HepG2 (cell line): ENCODE measurements at regions not wholly inside any gene's neighbourhood (a gene's known extent, or its start where the extent isn't known, plus 50 kb on each side); places are given as distances from the start of the nearest gene placed in this dataset.

Experiments
- NFE2L2 ChIP-seq: fragments of 150-350 bp; IDR thresholded peaks from 2 replicates; pipeline ENCODE4 v1.6.1; 2014; ENCODE audit warnings: low read length
- NR2F6 ChIP-seq, 2 experiments: IDR thresholded peaks; 2 replicates each; pipeline ENCODE4 v1.6.1; 2016; ENCODE audit warnings: antibody characterized with exemption in 1 of 2, mild to moderate bottlenecking in 1 of 2
- SATB2 ChIP-seq: sonication (generic); formaldehyde crosslinking; IDR thresholded peaks from 2 replicates; pipeline ENCODE4 v1.5.0; 2020; ENCODE audit warnings: missing genetic modification reagents
- SCMH1 ChIP-seq: sonication (generic); formaldehyde crosslinking; IDR thresholded peaks from 2 replicates; pipeline ENCODE4 v1.9.0; 2021; ENCODE audit warnings: missing genetic modification reagents, mild to moderate bottlenecking, borderline replicate concordance
- TEAD2 ChIP-seq: sonication (generic); formaldehyde crosslinking; IDR thresholded peaks from 2 replicates; pipeline ENCODE4 v1.9.0; 2021; ENCODE audit warnings: missing genetic modification reagents
- ZNF207 ChIP-seq: fragments of 450-650 bp; IDR thresholded peaks from 2 replicates; pipeline ENCODE4 v1.6.1; 2016; ENCODE audit warnings: antibody characterized with exemption, borderline replicate concordance
- TF ChIP-seq, protein P1 (sequence below): sonication (generic); formaldehyde crosslinking; IDR thresholded peaks from 2 replicates; pipeline ENCODE4 v1.5.0; 2020; ENCODE audit warnings: mild to moderate bottlenecking, missing genetic modification reagents
- TF ChIP-seq, protein P2 (sequence below): sonication (generic); formaldehyde crosslinking; conservative IDR thresholded peaks from 2 replicates; pipeline ENCODE4 v1.4.0; 2020; ENCODE audit warnings: missing genetic modification reagents
- TF ChIP-seq, protein P3 (sequence below): sonication (generic); formaldehyde crosslinking; IDR thresholded peaks from 2 replicates; pipeline ENCODE4 v1.8.1; 2023; ENCODE audit warnings: mild to moderate bottlenecking, moderate library complexity, missing genetic modification reagents
- TF ChIP-seq, protein P4 (sequence below): sonication (generic); formaldehyde crosslinking; IDR thresholded peaks from 2 replicates; pipeline ENCODE4 v1.4.0; 2020; ENCODE audit warnings: mild to moderate bottlenecking, missing genetic modification reagents
- TF ChIP-seq, protein P5 (sequence below): sonication (generic); formaldehyde crosslinking; IDR thresholded peaks from 2 replicates; pipeline ENCODE4 v1.5.1; 2020; ENCODE audit warnings: mild to moderate bottlenecking, missing genetic modification reagents, moderate library complexity
- TF ChIP-seq, protein P6 (sequence below): sonication (generic); formaldehyde crosslinking; IDR thresholded peaks from 2 replicates; pipeline ENCODE4 v1.5.1; 2020; ENCODE audit warnings: mild to moderate bottlenecking, missing genetic modification reagents, borderline replicate concordance

DNA sequence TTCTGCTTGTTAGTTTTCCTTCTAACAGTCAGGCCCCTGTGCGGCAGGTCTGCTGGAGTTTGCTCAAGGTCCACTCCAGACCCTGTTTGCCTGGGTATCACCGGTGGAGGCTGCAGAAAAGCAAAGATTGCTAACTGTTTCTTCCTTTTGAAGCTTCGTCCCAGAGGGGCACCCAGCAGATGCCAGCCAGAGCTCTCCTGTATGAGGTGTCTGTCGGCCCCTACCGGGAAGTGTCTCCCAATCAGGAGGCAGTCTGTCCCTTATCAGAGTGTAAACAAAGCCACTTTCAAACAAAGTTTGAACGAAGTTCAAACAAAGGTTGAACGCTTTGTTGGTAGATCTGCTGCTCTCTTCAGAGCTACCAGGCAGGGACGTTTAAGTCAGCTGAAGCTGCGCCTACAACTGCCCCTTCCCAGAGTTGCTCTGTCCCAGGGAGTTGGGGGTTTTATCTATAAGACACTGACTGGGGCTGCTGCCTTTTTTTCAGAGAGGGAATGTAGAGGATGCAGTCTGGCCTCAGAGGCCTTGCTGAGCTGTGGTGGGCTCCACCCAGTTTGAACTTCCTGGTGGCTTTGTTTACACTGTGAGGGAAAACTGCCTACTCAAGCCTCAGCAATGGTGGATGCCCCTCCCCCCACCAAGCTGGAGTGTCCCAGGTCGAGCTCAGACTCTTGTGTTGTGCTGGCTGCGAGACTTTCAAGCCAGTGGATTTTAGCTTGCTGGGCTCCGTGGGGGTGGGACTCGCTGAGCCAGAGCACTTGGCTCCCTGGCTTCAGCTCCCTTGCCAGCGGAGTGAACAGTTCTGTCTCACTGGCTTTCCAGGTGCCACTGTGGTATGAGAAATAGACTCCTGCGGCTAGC is 401.8 kb downstream of the SRGAP2C start (continued):
- TF ChIP-seq, protein P1, sequence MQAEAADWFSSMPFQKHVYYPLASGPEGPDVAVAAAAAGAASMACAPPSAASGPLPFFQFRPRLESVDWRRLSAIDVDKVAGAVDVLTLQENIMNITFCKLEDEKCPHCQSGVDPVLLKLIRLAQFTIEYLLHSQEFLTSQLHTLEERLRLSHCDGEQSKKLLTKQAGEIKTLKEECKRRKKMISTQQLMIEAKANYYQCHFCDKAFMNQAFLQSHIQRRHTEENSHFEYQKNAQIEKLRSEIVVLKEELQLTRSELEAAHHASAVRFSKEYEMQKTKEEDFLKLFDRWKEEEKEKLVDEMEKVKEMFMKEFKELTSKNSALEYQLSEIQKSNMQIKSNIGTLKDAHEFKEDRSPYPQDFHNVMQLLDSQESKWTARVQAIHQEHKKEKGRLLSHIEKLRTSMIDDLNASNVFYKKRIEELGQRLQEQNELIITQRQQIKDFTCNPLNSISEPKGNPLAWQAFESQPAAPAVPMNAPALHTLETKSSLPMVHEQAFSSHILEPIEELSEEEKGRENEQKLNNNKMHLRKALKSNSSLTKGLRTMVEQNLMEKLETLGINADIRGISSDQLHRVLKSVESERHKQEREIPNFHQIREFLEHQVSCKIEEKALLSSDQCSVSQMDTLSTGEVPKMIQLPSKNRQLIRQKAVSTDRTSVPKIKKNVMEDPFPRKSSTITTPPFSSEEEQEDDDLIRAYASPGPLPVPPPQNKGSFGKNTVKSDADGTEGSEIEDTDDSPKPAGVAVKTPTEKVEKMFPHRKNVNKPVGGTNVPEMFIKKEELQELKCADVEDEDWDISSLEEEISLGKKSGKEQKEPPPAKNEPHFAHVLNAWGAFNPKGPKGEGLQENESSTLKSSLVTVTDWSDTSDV (CRISPR knock-in tag), result no peak
- TF ChIP-seq SCMH1 (CRISPR knock-in tag) (no peak), SATB2 (CRISPR knock-in tag) (no peak), TEAD2 (0 out of 2 replicates have a peak, but pooled peaks have one; percentile 52), NFE2L2 (0 out of 2 replicates have a peak, but pooled peaks have one; percentile 16), NR2F6 (IDR thresholded peaks at IDR 0.05) (peak; percentile 61), NR2F6 (CRISPR knock-in tag; IDR thresholded peaks at IDR 0.05) (peak; percentile 55; the same call in 1 of the 2 replicates), ZNF207 (no peak)
- TF ChIP-seq, protein P2, sequence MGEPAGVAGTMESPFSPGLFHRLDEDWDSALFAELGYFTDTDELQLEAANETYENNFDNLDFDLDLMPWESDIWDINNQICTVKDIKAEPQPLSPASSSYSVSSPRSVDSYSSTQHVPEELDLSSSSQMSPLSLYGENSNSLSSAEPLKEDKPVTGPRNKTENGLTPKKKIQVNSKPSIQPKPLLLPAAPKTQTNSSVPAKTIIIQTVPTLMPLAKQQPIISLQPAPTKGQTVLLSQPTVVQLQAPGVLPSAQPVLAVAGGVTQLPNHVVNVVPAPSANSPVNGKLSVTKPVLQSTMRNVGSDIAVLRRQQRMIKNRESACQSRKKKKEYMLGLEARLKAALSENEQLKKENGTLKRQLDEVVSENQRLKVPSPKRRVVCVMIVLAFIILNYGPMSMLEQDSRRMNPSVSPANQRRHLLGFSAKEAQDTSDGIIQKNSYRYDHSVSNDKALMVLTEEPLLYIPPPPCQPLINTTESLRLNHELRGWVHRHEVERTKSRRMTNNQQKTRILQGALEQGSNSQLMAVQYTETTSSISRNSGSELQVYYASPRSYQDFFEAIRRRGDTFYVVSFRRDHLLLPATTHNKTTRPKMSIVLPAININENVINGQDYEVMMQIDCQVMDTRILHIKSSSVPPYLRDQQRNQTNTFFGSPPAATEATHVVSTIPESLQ, result no peak
- TF ChIP-seq, protein P3, sequence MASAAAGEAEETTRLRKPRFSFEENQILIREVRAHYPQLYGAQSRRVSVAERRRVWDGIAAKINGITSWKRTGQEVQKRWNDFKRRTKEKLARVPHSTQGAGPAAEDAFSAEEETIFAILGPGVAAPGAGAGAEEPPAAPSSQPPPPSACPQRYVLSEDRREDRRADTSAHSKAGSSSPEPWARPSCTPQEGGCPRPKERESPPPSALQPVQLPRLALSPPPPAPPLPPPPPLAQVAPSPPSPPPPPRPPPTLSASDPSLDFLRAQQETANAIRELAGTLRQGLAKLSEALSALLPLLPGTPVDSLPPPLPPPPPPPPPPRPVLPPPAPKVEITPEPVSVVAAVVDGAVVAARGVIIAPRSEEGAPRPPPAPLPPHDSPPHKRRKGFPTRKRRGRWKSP (CRISPR knock-in tag), result no peak; the same call in 1 of the 2 replicates
- TF ChIP-seq, protein P4, sequence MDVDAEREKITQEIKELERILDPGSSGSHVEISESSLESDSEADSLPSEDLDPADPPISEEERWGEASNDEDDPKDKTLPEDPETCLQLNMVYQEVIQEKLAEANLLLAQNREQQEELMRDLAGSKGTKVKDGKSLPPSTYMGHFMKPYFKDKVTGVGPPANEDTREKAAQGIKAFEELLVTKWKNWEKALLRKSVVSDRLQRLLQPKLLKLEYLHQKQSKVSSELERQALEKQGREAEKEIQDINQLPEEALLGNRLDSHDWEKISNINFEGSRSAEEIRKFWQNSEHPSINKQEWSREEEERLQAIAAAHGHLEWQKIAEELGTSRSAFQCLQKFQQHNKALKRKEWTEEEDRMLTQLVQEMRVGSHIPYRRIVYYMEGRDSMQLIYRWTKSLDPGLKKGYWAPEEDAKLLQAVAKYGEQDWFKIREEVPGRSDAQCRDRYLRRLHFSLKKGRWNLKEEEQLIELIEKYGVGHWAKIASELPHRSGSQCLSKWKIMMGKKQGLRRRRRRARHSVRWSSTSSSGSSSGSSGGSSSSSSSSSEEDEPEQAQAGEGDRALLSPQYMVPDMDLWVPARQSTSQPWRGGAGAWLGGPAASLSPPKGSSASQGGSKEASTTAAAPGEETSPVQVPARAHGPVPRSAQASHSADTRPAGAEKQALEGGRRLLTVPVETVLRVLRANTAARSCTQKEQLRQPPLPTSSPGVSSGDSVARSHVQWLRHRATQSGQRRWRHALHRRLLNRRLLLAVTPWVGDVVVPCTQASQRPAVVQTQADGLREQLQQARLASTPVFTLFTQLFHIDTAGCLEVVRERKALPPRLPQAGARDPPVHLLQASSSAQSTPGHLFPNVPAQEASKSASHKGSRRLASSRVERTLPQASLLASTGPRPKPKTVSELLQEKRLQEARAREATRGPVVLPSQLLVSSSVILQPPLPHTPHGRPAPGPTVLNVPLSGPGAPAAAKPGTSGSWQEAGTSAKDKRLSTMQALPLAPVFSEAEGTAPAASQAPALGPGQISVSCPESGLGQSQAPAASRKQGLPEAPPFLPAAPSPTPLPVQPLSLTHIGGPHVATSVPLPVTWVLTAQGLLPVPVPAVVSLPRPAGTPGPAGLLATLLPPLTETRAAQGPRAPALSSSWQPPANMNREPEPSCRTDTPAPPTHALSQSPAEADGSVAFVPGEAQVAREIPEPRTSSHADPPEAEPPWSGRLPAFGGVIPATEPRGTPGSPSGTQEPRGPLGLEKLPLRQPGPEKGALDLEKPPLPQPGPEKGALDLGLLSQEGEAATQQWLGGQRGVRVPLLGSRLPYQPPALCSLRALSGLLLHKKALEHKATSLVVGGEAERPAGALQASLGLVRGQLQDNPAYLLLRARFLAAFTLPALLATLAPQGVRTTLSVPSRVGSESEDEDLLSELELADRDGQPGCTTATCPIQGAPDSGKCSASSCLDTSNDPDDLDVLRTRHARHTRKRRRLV (CRISPR knock-in tag), result no peak; the same call in 1 of the 2 replicates
- TF ChIP-seq, protein P5, sequence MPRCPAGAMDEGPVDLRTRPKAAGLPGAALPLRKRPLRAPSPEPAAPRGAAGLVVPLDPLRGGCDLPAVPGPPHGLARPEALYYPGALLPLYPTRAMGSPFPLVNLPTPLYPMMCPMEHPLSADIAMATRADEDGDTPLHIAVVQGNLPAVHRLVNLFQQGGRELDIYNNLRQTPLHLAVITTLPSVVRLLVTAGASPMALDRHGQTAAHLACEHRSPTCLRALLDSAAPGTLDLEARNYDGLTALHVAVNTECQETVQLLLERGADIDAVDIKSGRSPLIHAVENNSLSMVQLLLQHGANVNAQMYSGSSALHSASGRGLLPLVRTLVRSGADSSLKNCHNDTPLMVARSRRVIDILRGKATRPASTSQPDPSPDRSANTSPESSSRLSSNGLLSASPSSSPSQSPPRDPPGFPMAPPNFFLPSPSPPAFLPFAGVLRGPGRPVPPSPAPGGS (CRISPR knock-in tag), result 0 out of 2 replicates have a peak, but pooled peaks have one; percentile 44
- TF ChIP-seq, protein P6, sequence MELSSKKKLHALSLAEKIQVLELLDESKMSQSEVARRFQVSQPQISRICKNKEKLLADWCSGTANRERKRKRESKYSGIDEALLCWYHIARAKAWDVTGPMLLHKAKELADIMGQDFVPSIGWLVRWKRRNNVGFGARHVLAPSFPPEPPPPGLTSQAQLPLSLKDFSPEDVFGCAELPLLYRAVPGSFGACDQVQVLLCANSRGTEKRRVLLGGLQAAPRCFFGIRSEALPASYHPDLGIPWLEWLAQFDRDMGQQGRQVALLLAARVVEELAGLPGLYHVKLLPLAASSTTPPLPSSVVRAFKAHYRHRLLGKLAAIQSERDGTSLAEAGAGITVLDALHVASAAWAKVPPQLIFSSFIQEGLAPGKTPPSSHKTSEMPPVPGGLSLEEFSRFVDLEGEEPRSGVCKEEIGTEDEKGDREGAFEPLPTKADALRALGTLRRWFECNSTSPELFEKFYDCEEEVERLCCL (CRISPR knock-in tag), result no peak
